ENCODE measurements at regions not wholly inside any gene's neighbourhood (a gene's known extent, or its start where the extent isn't known, plus 50 kb on each side); places are given as distances from the start of the nearest gene placed in this dataset.

- H3K4me1 ChIP-seq (replicated peaks; ENCODE audit: insufficient read depth), result no peaks in the 10 kb centered on the region
- H4K20me1 ChIP-seq (ENCODE audit: insufficient read depth), result no peaks in the 10 kb centered on the region
- no peak for TF ChIP-seq CTCF (conservative IDR thresholded peaks at IDR 0.05)
- no peak for TF ChIP-seq EZH2 (IDR thresholded peaks at IDR 0.05; ENCODE audit: low read depth)
- no TSS peak for BruUV-seq (replicated peaks)
- H3K9me2 ChIP-seq (ENCODE audit: insufficient read depth), result no peaks in the 10 kb centered on the region
- no peaks in the 10 kb centered on the region for H3K36me3 ChIP-seq (ENCODE audit: low read depth)
- no peaks in the 10 kb centered on the region for H3F3A ChIP-seq (ENCODE audit: insufficient read depth, low read depth)
- H3K9me3 ChIP-seq (ENCODE audit: insufficient read depth, low read depth), result no peaks in the 10 kb centered on the region
- POLR2A ChIA-PET (ENCODE audit: unreplicated experiment), result no interaction called here
- H2AFZ ChIP-seq, result no peak overlapping the region
- no peak overlapping the region for H3K4me3 ChIP-seq
- DNase-seq, result no peak
- H3K27me3 ChIP-seq (ENCODE audit: insufficient read depth, low read depth), result no peaks in the 10 kb centered on the region
- H3K79me2 ChIP-seq (ENCODE audit: low read depth), result no peaks in the 10 kb centered on the region
- H3K27ac ChIP-seq, result no peak overlapping the region
- CTCF ChIA-PET, result no interaction called here
- no peak overlapping the region for H3K4me2 ChIP-seq
- intact Hi-C loops (cut with micrococcal nuclease; ENCODE audit: unreplicated experiment), result no loop called here
Measured at GRCh38 chr1:195754874-195755273, 853.4 kb downstream of the KCNT2 start.

- CTCF ChIA-PET, result no interaction called here
- POLR2A ChIA-PET (ENCODE audit: unreplicated experiment), result no interaction called here
- H4K20me1 ChIP-seq (ENCODE audit: insufficient read depth), result no peaks in the 10 kb centered on the region
- BruUV-seq (replicated peaks), result no TSS peak
- H3K27ac ChIP-seq, result no peak overlapping the region
- no peak overlapping the region for H3K4me2 ChIP-seq
- no peaks in the 10 kb centered on the region for H3K36me3 ChIP-seq (ENCODE audit: low read depth)
- TF ChIP-seq CTCF (conservative IDR thresholded peaks at IDR 0.05), result no peak
- no peaks in the 10 kb centered on the region for H3K27me3 ChIP-seq (ENCODE audit: insufficient read depth, low read depth)
- H3F3A ChIP-seq (ENCODE audit: insufficient read depth, low read depth), result no peaks in the 10 kb centered on the region
- DNase-seq, result no peak
- intact Hi-C loops (cut with micrococcal nuclease; ENCODE audit: unreplicated experiment), result no loop called here
- no peak overlapping the region for H2AFZ ChIP-seq
- no peaks in the 10 kb centered on the region for H3K9me3 ChIP-seq (ENCODE audit: insufficient read depth, low read depth)
- H3K4me3 ChIP-seq, result no peak overlapping the region
- H3K4me1 ChIP-seq (replicated peaks; ENCODE audit: insufficient read depth), result no peaks in the 10 kb centered on the region
- H3K79me2 ChIP-seq (ENCODE audit: low read depth), result no peaks in the 10 kb centered on the region
- no peaks in the 10 kb centered on the region for H3K9me2 ChIP-seq (ENCODE audit: insufficient read depth)
Measured at GRCh38 chr1:195754303-195754702, 853.9 kb downstream of the KCNT2 start.

DNA sequence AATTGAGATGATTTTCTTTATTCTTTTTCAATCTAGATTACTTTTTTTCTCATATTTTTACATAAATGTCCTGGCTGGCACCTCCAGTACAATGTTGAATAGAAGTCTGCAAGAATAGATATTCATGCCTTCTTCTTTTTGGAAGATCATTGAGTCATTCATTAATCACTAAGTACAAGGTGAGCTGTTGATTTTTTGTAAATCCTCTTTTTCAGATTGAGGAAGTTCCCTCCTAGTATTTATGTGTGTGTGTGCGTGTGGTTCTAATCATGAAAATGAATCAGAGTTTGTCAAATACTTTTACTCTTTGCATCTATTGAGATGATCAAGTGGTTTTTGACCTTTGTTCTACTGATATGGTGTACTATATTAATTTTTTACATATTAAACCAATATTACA lies 859.3 kb downstream of the KCNT2 start:
- no TSS peak for BruUV-seq (replicated peaks)

More for the DNA sequence above, 859.3 kb downstream of the KCNT2 start:
- intact Hi-C loops (cut with micrococcal nuclease; ENCODE audit: unreplicated experiment), result no loop called here
- TF ChIP-seq CTCF (conservative IDR thresholded peaks at IDR 0.05) (no peak), EZH2 (IDR thresholded peaks at IDR 0.05; ENCODE audit: low read depth) (no peak)
- Histone ChIP-seq H3K9me3 (ENCODE audit: insufficient read depth, low read depth) (peaks cover 4% of the 10 kb centered on the region; the same call in 1 of the 2 replicates), H3K4me1 (replicated peaks; ENCODE audit: insufficient read depth) (no peaks in the 10 kb centered on the region), H3K27ac (no peak overlapping the region), H2AFZ (no peak overlapping the region), H3F3A (ENCODE audit: insufficient read depth, low read depth) (no peaks in the 10 kb centered on the region), H3K79me2 (ENCODE audit: low read depth) (no peaks in the 10 kb centered on the region), H4K20me1 (ENCODE audit: insufficient read depth) (no peaks in the 10 kb centered on the region), H3K4me2 (no peak overlapping the region), H3K27me3 (ENCODE audit: insufficient read depth, low read depth) (no peaks in the 10 kb centered on the region), H3K9me2 (ENCODE audit: insufficient read depth) (no peaks in the 10 kb centered on the region), H3K36me3 (ENCODE audit: low read depth) (no peaks in the 10 kb centered on the region), H3K4me3 (no peak overlapping the region)
- CTCF ChIA-PET, result no interaction called here
- POLR2A ChIA-PET (ENCODE audit: unreplicated experiment), result no interaction called here
- DNase-seq, result no peak

Data from PC-9 (cell line).